ENCODE measurements at regions not wholly inside any gene's neighbourhood (a gene's known extent, or its start where the extent isn't known, plus 50 kb on each side); places are given as distances from the start of the nearest gene placed in this dataset.

DNA sequence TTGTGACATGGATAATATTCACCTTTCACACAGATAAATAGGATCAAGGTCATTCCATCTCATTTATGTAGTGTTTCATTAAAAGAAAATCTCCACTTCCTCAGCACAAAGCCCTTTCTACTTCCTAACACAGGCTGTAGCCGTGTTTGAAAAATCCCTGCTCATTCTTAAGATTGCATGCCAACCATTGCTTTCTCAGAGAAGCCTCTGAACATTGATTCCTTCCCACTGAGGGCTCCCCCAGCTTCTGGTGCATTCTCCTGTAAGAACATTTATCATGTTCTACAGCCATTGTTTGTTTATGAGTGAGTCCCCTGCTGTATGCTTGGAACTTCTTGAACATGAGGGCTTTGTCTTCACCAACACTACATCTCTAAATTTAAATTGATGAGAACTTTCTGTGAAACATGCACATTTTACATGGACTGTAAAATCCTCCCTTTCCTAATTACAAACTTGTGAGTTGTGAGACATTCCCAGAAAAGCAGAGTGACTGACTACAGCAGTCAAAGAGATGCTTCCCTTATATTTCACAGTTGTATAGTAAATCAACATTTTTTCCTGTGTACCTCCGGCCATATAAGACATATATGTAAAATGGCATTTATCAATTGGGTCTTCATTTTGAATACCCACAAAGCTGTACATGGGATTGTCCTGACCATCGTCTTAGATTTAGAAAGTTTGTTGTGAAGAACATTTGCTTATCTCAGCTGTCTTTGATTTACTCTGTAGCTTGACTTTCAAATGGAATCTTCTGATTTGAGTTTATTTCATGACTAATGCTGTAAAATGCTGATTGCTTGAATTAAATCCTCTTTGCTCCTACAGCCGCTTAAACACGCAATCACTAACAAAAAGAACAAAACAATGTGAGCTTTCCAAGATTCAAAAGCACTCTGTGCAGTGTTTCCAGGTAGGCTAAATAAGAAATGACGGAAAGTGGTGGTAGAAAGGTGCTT, 600.5 kb upstream of the SLIT2 start:
- H3K4me3 ChIP-seq (replicated peaks; ENCODE audit: insufficient read depth, low read length), result no peak overlapping the region
- TF ChIP-seq SPI1 (IDR thresholded peaks at IDR 0.05; ENCODE audit: borderline replicate concordance, low read depth) (no peak), REST (IDR thresholded peaks at IDR 0.05; ENCODE audit: insufficient replicate concordance, low read depth) (no peak), POLR2AphosphoS5 (IDR thresholded peaks at IDR 0.05; ENCODE audit: low read depth) (no peak)
- TF ChIP-seq, protein P1, sequence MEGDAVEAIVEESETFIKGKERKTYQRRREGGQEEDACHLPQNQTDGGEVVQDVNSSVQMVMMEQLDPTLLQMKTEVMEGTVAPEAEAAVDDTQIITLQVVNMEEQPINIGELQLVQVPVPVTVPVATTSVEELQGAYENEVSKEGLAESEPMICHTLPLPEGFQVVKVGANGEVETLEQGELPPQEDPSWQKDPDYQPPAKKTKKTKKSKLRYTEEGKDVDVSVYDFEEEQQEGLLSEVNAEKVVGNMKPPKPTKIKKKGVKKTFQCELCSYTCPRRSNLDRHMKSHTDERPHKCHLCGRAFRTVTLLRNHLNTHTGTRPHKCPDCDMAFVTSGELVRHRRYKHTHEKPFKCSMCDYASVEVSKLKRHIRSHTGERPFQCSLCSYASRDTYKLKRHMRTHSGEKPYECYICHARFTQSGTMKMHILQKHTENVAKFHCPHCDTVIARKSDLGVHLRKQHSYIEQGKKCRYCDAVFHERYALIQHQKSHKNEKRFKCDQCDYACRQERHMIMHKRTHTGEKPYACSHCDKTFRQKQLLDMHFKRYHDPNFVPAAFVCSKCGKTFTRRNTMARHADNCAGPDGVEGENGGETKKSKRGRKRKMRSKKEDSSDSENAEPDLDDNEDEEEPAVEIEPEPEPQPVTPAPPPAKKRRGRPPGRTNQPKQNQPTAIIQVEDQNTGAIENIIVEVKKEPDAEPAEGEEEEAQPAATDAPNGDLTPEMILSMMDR (IDR thresholded peaks at IDR 0.05; ENCODE audit: insufficient read depth, low read length), result no peak
- no peak overlapping the region for H3K27ac ChIP-seq (replicated peaks)
- DNase-seq (ENCODE audit: low read depth in 1 of 2, low spot score in 1 of 2), result no peak
- H3K27me3 ChIP-seq (ENCODE audit: insufficient read depth, poor library complexity, severe bottlenecking), result no peaks in the 10 kb centered on the region

DNA sequence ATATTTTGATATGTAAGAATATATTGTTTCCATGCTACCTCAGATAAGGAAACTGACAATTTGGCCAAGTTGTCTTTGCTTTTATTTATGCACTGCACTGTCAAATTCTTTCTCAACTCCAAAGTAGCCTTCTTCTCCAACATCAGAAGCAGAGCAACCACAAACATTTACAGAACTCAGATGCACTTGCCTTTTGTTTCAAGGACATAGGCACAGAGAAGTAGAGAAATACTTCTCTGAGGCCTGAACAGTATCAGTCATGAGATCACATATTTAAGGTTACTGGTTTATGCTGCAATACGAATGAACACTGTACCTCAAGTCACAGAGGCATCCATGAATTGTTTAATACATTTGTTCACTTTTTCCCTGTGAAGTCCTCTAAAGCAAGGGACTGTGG, 606.1 kb upstream of the SLIT2 start:
- no peak for DNase-seq (ENCODE audit: low read depth in 1 of 2, low spot score in 1 of 2)
- Histone ChIP-seq H3K27ac (replicated peaks) (no peak overlapping the region), H3K27me3 (ENCODE audit: insufficient read depth, poor library complexity, severe bottlenecking) (no peaks in the 10 kb centered on the region), H3K4me3 (replicated peaks; ENCODE audit: insufficient read depth, low read length) (no peak overlapping the region)
- TF ChIP-seq SPI1 (IDR thresholded peaks at IDR 0.05; ENCODE audit: borderline replicate concordance, low read depth) (no peak), POLR2AphosphoS5 (IDR thresholded peaks at IDR 0.05; ENCODE audit: low read depth) (no peak), GABPA (IDR thresholded peaks at IDR 0.05; ENCODE audit: low read depth) (no peak), REST (IDR thresholded peaks at IDR 0.05; ENCODE audit: insufficient replicate concordance, low read depth) (no peak)
- TF ChIP-seq, protein P1 (IDR thresholded peaks at IDR 0.05; ENCODE audit: insufficient read depth, low read length), result no peak

DNA sequence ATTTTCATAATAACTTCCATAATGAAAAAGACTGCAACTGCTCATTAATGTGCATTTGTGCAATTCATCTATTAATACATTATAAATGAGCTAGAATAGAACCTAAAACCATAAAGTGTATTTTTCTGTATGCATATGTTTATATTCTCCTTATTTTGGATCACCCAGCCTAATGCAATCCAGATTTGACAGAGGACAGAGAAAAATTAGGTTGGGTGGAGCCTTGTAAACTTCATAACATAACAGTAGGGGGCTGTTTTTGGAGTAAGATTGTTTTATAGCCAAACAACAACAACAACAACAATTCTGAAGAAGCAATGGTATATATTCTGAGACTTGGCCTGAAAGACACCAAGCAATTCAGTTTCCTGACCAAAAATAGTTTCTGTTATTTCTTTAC, 615.3 kb upstream of the SLIT2 start:
- H3K4me3 ChIP-seq (replicated peaks; ENCODE audit: insufficient read depth, low read length), result no peak overlapping the region
- TF ChIP-seq REST (IDR thresholded peaks at IDR 0.05; ENCODE audit: insufficient replicate concordance, low read depth) (no peak), GABPA (IDR thresholded peaks at IDR 0.05; ENCODE audit: low read depth) (no peak), POLR2AphosphoS5 (IDR thresholded peaks at IDR 0.05; ENCODE audit: low read depth) (no peak), SPI1 (IDR thresholded peaks at IDR 0.05; ENCODE audit: borderline replicate concordance, low read depth) (no peak)
- TF ChIP-seq, protein P1 (IDR thresholded peaks at IDR 0.05; ENCODE audit: insufficient read depth, low read length), result no peak

More for the DNA sequence above, 615.3 kb upstream of the SLIT2 start:
- no peak for DNase-seq (ENCODE audit: low read depth in 1 of 2, low spot score in 1 of 2)
- Histone ChIP-seq H3K27ac (replicated peaks) (no peak overlapping the region), H3K27me3 (ENCODE audit: insufficient read depth, poor library complexity, severe bottlenecking) (no peaks in the 10 kb centered on the region)

Measured in HL-60 (cell line).